Testis (tissue), 2 donors: ENCODE measurements at regions not wholly inside any gene's neighbourhood (a gene's known extent, or its start where the extent isn't known, plus 50 kb on each side); places are given as distances from the start of the nearest gene placed in this dataset.

ENCODE experiments used
- DNase-seq: peaks from one replicate; pipeline ENCODE4 v3.0.0-alpha.2; 2019
- H3K27ac ChIP-seq, 2 donors: fragments of 200-600 bp; sonication (generic); one replicate each; pipeline ENCODE4 v1.5.1; 2019
- H3K27me3 ChIP-seq: fragments of 200-600 bp; sonication (generic); one replicate; pipeline ENCODE4 v1.5.1; 2019
- H3K36me3 ChIP-seq: fragments of 200-600 bp; sonication (generic); one replicate; pipeline ENCODE4 v1.5.1; 2017; ENCODE audit warnings: low read depth; ENCODE audit errors: missing control alignments
- H3K4me1 ChIP-seq: fragments of 200-600 bp; sonication (generic); one replicate; pipeline ENCODE4 v1.5.1; 2019
- H3K4me3 ChIP-seq, 2 donors: fragments of 200-600 bp; sonication (generic); one replicate each; pipeline ENCODE4 v1.5.1; 2017 to 2019
- H3K9me3 ChIP-seq: fragments of 200-600 bp; sonication (generic); one replicate; pipeline ENCODE4 v1.5.1; 2017
- CTCF ChIP-seq, 3 experiments: fragments of 450-650 bp in 2 of 3; fragments of 200-600 bp in 1 of 3; sonication (generic) in 1 of 3; IDR thresholded peaks; one replicate each; pipeline ENCODE4 v1.5.1; 2016 to 2019; ENCODE audit warnings: antibody characterized with exemption in 3 of 3, mild to moderate bottlenecking in 2 of 3, moderate library complexity in 1 of 3
- POLR2A ChIP-seq: fragments of 450-650 bp; IDR thresholded peaks from one replicate; pipeline ENCODE4 v1.6.1; 2017; ENCODE audit warnings: antibody characterized with exemption, mild to moderate bottlenecking, moderate library complexity
- WGBS, 2 donors: methylation state at CpG; one replicate each; pipeline ENCODE4 v1.1.5; 2018; 5-methylcytosine and 5-hydroxymethylcytosine counted together
- intact Hi-C: fragments of 100-400 bp; cut with DNase I; formaldehyde crosslinking; loops from one replicate; pipeline ENCODE4 v1.15.1; 2023; ENCODE audit warnings: low total_unique reads

- H3K27me3 ChIP-seq, result no peaks in the 10 kb centered on the region
- DNase-seq, result no peak
- no peak overlapping the region for H3K4me3 ChIP-seq
- intact Hi-C loops, result no loop called here
- H3K4me1 ChIP-seq, result no peaks in the 10 kb centered on the region
- no peaks in the 10 kb centered on the region for H3K9me3 ChIP-seq
- TF ChIP-seq CTCF (IDR thresholded peaks at IDR 0.05) (no peak), POLR2A (no peak)
- no peak overlapping the region for H3K27ac ChIP-seq
- no peaks in the 10 kb centered on the region for H3K36me3 ChIP-seq
- 59 to 63% methylated on average over 1 of the region's 1 CpG for WGBS, 2 donors
Observed at GRCh38 chr7:155147172-155147571, 77.0 kb downstream of the HTR5A start.

GRCh38 chr7:155147624-155148023 is 77.5 kb downstream of the HTR5A start:
- no peaks in the 10 kb centered on the region for H3K27me3 ChIP-seq
- no peak for DNase-seq
- intact Hi-C loops, result no loop called here
- no peak overlapping the region for H3K4me3 ChIP-seq
- TF ChIP-seq POLR2A, result no peak
- no peak for TF ChIP-seq CTCF (IDR thresholded peaks at IDR 0.05)
- no peaks in the 10 kb centered on the region for H3K4me1 ChIP-seq
- H3K9me3 ChIP-seq, result no peaks in the 10 kb centered on the region
- H3K36me3 ChIP-seq, result no peaks in the 10 kb centered on the region
- WGBS, 2 donors, result 36 to 43% methylated on average over 2 of the region's 2 CpGs
- no peak overlapping the region for H3K27ac ChIP-seq

GRCh38 chr7:155153676-155154075 is 83.6 kb downstream of the HTR5A start:
- no peaks in the 10 kb centered on the region for H3K9me3 ChIP-seq
- intact Hi-C loops, result no loop called here
- no peaks in the 10 kb centered on the region for H3K36me3 ChIP-seq
- 62 to 71% methylated on average over 4 of the region's 4 CpGs for WGBS, 2 donors
- no peak overlapping the region for H3K27ac ChIP-seq
- no peak overlapping the region for H3K4me3 ChIP-seq
- no peaks in the 10 kb centered on the region for H3K4me1 ChIP-seq
- no peaks in the 10 kb centered on the region for H3K27me3 ChIP-seq
- TF ChIP-seq POLR2A, result no peak
- TF ChIP-seq CTCF (IDR thresholded peaks at IDR 0.05), result no peak
- DNase-seq, result no peak

- intact Hi-C loops, result no loop called here
- no peak for TF ChIP-seq POLR2A
- no peak for TF ChIP-seq CTCF (IDR thresholded peaks at IDR 0.05)
- Histone ChIP-seq H3K27ac (no peak overlapping the region), H3K4me3 (no peak overlapping the region), H3K4me1 (no peaks in the 10 kb centered on the region), H3K36me3 (no peaks in the 10 kb centered on the region), H3K27me3 (no peaks in the 10 kb centered on the region), H3K9me3 (no peaks in the 10 kb centered on the region)
- no peak for DNase-seq
- WGBS, 2 donors, result 73 to 76% methylated on average over 10 of the region's 10 CpGs
Observed at GRCh38 chr7:155154586-155154985, 84.5 kb downstream of the HTR5A start.

GRCh38 chr7:155161690-155162089 is 91.6 kb downstream of the HTR5A start:
- H3K4me3 ChIP-seq, result no peak overlapping the region
- no peak overlapping the region for H3K27ac ChIP-seq
- no peaks in the 10 kb centered on the region for H3K27me3 ChIP-seq
- WGBS, 2 donors, result 66 to 82% methylated on average over 5 of the region's 5 CpGs
- no peaks in the 10 kb centered on the region for H3K4me1 ChIP-seq
- TF ChIP-seq POLR2A, result no peak
- no peak for TF ChIP-seq CTCF (IDR thresholded peaks at IDR 0.05)
- intact Hi-C loops, result no loop called here
- H3K9me3 ChIP-seq, result no peaks in the 10 kb centered on the region
- no peak for DNase-seq
- H3K36me3 ChIP-seq, result no peaks in the 10 kb centered on the region
